Esophagus muscularis mucosa (tissue), 4 donors: ENCODE measurements at regions not wholly inside any gene's neighbourhood (a gene's known extent, or its start where the extent isn't known, plus 50 kb on each side); places are given as distances from the start of the nearest gene placed in this dataset.

Source experiments
- CTCF ChIP-seq, 3 experiments: fragments of 200-600 bp in 2 of 3; fragments of 450-650 bp in 1 of 3; sonication (generic) in 2 of 3; IDR thresholded peaks; one replicate each; pipeline ENCODE4 v1.5.1; 2017 to 2019; ENCODE audit warnings: antibody characterized with exemption in 3 of 3, mild to moderate bottlenecking in 2 of 3, moderate library complexity in 1 of 3
- EP300 ChIP-seq: sonication (generic); formaldehyde crosslinking; IDR thresholded peaks from one replicate; pipeline ENCODE4 v1.6.1; 2017; ENCODE audit warnings: antibody characterized with exemption
- POLR2A ChIP-seq: fragments of 450-650 bp; IDR thresholded peaks from one replicate; pipeline ENCODE4 v1.6.1; 2017; ENCODE audit warnings: antibody characterized with exemption, moderate library complexity, mild to moderate bottlenecking, low read depth
- POLR2AphosphoS5 ChIP-seq, 2 donors: sonication (generic); formaldehyde crosslinking; IDR thresholded peaks; one replicate each; pipeline ENCODE4 v1.6.1; 2017; ENCODE audit warnings: antibody characterized with exemption in 2 of 2

GRCh38 chr10:128528781-128529180, 402.6 kb upstream of the MKI67 start:
- TF ChIP-seq CTCF (IDR thresholded peaks at IDR 0.05) (no peak), POLR2A (no peak), POLR2AphosphoS5 (IDR thresholded peaks at IDR 0.05) (no peak), EP300 (no peak)
